HG03575 (cell line): ENCODE measurements at regions not wholly inside any gene's neighbourhood (a gene's known extent, or its start where the extent isn't known, plus 50 kb on each side); places are given as distances from the start of the nearest gene placed in this dataset.
A peak's percentile ranks its signal among the peaks of the same experiment; 100 is the strongest.

Experiments used
- ATAC-seq: cut with Tn5 transposase; IDR thresholded peaks from one replicate; pipeline ENCODE4 v1.9.1; 2021; ENCODE audit not compliant: unreplicated experiment, insufficient number of reproducible peaks, low FRiP score; ENCODE audit errors: extremely low read depth

- no peak for ATAC-seq
These were observed 394.2 kb upstream of the CBLB start for GRCh38 chr3:106263011-106263410.

GRCh38 chr3:106263546-106263945 lies 394.7 kb upstream of the CBLB start:
- no peak for ATAC-seq

- no peak for ATAC-seq
These were observed 396.9 kb upstream of the CBLB start for GRCh38 chr3:106265704-106266103.

- no peak for ATAC-seq
These were observed 399.9 kb upstream of the CBLB start for GRCh38 chr3:106268696-106269095.

GRCh38 chr3:106272302-106272701 lies 403.5 kb upstream of the CBLB start:
- ATAC-seq, result no peak

- no peak for ATAC-seq
These were observed 406.8 kb upstream of the CBLB start for GRCh38 chr3:106275592-106275991.

- no peak for ATAC-seq
These were observed 407.3 kb upstream of the CBLB start for GRCh38 chr3:106276151-106276550.

GRCh38 chr3:106276755-106277612 lies 408.2 kb upstream of the CBLB start:
- ATAC-seq, result no peak

GRCh38 chr3:106277731-106278130 lies 408.9 kb upstream of the CBLB start:
- no peak for ATAC-seq

GRCh38 chr3:106281221-106281620 lies 412.4 kb upstream of the CBLB start:
- ATAC-seq, result no peak

GRCh38 chr3:106282943-106283342 lies 414.1 kb upstream of the CBLB start:
- ATAC-seq, result no peak

- ATAC-seq, result no peak
These were observed 420.0 kb upstream of the CBLB start for GRCh38 chr3:106288781-106289180.

GRCh38 chr3:106290304-106290997 lies 421.6 kb upstream of the CBLB start:
- no peak for ATAC-seq

- ATAC-seq, result no peak
These were observed 424.3 kb upstream of the CBLB start for GRCh38 chr3:106293161-106293560.

GRCh38 chr3:106294121-106294520 lies 425.3 kb upstream of the CBLB start:
- ATAC-seq, result no peak

- ATAC-seq, result no peak
These were observed 427.2 kb upstream of the CBLB start for GRCh38 chr3:106296062-106296461.

GRCh38 chr3:106299300-106300098 lies 430.7 kb upstream of the CBLB start:
- peak; percentile 48 for ATAC-seq

- ATAC-seq, result peak; percentile 79
These were observed 433.8 kb upstream of the CBLB start for GRCh38 chr3:106302451-106303221.

GRCh38 chr3:106303766-106304165 lies 435.0 kb upstream of the CBLB start:
- ATAC-seq, result no peak
